GM19240 (cell line): ENCODE measurements at regions not wholly inside any gene's neighbourhood (a gene's known extent, or its start where the extent isn't known, plus 50 kb on each side); places are given as distances from the start of the nearest gene placed in this dataset.

Source experiments
- DNase-seq: peaks from one replicate; pipeline ENCODE4 v3.0.0; 2011; ENCODE audit warnings: low spot score; ENCODE audit not compliant: insufficient read length

DNA sequence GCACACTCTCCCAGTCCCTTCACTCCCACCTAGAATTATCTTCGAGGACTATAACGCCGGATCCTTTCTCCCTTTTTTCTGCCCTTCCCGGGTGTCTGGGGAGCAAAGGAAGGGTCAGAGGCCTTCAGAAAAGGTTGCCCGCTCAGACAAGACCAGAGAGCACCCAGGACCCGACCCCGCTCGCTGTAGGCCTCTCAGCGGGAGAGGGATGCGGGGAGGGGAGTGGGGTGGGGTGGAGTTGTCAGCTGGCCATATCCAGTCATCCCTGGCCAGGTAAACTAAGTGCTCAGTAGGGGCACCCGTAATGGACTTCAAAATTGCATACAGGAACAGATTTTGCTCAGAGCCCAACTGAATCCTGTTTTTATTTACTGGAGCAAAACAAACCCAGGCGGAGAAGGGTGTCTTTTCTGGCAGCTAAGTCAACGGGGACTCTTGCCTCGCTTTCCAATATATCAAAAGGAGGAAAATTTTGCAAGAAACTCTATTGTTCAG is 65.0 kb downstream of the NOL4 start:
- no peak for DNase-seq

DNA sequence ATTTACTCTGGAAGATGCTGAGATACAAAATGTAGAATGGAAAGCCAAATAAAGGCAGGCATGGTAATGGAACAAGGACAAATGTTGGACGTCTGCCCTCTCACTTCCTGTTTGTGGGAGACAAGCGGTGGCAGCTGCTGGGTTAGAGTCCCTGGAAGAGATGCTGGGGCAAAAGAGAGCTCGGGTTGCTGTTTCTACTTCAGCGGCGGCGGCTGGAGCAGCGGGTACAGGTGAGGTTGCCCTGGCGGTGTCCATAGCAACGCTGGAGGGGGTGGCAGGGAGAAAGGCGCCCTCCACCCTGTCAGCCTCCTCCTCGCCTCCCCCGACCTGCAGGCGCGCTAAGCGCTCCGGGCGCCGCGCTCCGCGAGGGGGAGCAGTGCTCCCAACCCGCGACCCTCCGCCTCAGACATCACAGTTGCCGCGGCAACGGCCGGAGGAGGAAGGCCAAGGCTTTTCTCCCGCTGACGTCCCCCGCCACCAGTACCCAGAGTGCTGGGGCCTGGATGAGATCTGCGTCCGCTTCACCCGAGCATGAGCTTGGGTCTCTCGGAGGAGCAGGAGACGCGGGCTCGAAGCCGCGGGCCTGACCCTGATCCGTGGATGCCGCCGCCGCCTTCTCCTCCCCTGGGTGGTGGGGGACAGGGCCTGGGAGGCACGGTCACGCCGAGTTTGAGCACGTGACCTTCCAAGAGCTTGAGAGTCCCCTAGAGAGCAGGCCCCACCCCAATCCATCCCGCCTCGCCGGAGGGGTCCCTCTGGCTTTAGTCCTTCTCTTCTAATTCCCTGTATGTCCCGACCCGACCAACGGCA is 65.6 kb downstream of the NOL4 start:
- DNase-seq: no peak

DNA sequence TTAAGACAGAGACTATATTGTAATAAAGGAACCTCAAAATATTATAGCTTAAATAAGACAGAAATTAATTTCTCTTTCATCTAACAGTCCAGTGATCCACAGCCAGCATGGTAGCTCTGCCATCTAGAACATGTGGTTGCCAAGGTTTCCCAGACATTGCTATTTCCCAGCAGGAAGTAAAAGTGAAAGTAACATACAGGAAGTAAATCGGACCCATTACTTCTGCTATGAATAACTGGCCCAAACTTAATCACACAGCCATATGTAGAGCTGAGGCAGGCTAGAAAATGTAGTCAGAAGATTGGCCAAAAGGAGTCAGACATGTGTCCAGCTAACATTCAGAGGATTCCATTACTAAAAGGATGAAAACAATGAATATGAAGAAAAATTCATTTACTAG is 71.0 kb downstream of the NOL4 start:
- DNase-seq: no peak

DNA sequence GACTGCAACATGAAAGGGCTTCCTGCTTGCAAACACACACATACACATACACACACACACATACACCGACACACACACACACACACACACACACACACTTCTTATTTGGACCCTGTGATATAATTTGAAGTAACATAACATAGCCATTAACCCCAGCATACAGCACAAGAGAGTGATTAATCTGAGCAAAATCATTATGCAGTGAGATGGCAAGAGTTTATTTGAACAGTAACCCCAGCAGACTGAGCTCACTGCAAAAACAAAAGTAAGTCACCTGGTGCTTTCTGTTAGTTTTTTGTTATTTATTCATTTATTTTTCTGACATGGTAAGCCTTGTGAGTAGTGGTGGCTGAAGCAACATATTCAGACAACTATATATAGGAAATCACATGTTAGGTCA is 93.7 kb downstream of the NOL4 start:
- DNase-seq: no peak

DNA sequence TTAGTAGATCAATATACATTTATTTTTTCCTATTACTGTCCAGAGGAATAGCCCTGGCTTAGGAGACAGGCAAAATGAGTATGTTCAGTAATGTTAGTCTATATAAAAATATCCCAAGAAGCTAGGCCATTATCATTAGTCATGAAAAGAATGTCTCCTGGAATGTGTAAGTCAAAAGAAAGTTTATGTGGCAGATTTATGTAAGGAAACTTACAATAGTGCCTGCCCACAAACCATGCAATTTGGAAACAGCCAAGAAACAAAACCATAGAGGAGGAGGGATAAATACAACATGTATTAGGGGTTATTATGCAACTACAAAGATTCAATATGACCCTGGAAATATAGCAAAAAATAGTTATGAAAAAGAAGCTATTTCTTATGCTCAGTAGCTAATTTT is 96.3 kb downstream of the NOL4 start:
- DNase-seq: no peak

DNA sequence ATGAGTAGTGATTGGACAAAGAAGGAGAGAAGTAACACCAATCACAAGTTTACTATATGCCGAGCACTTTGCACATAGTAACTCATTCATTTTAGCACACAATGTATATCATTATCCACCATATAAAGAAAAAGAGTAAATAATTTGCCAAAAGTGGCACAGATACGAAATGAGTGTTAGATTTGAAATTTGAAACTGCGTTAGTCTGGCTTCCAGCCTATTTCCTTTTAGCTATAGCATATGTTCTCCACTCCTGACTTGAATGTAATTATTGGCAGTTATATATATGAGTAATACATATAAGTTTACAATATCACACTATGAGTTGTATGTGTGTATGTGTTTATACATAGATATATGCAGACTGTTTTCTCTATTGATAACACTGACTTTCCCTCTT is 98.6 kb downstream of the NOL4 start:
- no peak for DNase-seq

DNA sequence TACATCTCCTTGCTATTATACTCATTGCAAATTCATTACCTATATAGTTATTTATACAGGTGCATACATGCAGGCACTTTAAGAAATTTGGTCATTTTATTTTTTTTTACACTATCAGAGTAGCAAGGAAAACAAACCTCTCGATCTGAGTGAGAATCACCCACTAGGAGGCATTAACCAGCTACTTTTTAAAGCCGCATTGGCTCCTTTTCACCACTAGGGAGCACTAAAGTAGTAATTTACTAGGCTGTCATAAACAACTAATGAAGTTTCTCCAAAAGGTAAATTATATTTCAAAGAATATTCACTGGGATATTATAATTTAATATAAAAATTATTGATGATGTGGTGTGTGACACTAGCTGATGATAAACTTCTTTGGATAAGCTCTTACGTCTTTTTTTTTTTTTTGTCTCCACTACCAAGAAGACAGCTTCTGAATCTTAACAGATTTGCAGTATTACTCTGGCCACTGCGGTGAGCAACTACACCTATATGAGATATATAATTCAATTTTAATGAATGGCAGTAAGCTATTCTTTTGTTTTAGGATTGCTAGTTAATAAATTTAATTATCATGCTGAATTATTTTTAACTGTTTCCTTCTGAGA is 101.9 kb downstream of the NOL4 start:
- no peak for DNase-seq

DNA sequence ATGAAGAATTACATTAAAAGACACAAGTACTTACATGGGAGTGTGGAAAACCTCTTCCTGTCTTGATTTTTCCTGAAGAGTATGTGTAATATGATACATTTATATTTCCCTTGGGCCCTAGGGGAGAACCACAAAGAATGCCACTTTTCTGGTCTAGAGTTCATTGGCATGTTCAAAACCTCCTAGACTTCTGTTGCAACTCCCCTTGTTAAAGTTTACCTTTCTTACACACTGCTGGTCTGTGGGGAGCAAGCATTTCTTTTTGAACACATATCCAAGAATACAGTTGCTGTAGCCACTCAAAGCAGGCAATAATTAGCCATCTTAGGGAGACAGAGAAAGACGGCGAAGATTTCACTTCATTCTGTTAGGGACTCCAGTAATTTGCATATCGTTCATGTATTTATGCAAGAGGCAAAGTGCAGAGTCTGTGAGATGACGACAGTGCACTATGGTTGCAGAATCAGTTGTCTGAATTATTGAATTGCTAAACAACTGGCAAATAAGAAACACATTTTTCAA is 103.5 kb downstream of the NOL4 start:
- DNase-seq: no peak

DNA sequence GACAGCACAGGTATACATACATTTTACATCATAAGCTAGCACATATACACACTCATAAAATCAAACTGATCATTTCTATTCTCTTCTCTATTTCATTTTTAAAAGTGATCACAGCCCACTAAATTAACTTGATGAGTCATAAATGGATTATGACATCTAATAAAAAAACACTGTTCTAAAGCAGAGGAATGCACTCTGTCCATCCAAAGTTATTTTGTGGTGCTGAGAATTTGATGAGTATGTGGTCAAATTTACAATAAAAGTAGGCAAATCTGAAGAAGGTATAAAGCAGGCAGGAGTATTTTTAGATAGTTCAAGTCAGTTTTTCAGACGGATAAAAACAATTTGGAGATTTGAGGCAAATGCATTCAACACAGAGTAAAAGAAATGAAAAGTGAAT is 104.4 kb downstream of the NOL4 start:
- DNase-seq: no peak

DNA sequence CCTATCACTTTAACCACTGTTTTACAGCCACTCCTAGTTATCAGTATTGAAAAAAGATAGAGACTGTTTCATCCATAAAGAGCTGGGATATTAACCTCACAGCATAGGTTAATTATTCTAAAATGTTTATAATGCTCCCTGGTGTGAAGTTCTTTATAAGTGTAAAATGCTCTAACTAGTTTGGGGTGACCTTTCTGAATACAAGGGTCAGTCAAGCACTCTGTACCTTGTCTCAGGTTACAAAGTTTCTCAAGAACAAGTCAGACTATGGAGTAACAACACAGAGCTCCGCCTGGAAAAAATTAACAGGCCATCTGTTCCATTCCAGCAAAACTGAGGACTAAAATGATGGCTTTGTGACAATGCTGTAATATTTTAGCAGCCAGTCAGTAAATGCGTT is 107.4 kb downstream of the NOL4 start:
- no peak for DNase-seq

DNA sequence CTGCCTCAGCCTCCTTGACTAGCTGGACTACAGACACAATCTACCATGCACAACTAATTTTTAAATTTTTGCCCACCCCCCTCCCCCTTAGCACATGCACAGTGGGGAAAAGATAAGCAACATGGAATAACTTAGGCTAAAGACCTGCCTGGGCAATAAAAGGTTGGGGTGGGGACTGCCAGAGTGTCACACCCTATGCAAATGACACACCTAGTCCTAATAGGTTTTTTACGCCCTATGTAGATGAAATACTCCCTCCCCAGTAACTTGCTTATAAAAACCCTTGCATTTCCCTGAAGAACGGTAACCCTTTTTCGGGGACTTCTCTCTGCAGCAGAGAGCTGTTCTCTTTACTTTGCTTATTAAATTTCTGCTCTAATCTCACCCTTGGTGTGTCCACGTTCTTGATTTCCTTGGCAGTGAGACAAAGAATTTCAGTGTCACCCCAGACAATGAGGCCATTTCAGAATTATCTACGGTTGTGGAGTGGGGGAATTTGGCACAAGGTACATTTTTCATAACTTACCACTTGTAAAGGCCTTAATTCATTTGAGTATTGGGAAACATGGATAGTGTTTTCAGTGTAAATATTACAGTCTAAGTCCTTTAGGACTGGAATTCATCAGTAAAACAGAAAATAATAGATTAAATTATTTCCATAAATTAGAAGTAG is 109.2 kb downstream of the NOL4 start:
- no peak for DNase-seq

DNA sequence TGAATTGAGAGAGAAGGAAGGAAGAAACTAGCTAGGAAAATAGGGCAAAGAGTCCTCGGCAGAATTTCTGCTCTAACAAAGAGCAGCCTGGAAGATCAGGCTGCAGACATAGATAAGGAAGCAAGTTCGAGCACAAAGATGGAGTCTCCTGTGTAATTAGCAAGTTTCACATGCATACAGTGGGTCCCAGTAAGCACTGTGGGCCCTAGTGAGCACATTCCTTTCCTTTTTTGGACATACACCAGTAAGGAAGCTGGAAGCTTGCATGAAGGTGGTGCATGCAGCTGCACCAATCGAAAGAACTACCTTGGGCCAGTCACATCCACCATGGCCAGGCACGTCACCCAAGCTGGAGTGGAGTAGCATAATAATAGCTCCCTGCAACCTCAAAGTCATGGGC is 109.7 kb downstream of the NOL4 start:
- no peak for DNase-seq

DNA sequence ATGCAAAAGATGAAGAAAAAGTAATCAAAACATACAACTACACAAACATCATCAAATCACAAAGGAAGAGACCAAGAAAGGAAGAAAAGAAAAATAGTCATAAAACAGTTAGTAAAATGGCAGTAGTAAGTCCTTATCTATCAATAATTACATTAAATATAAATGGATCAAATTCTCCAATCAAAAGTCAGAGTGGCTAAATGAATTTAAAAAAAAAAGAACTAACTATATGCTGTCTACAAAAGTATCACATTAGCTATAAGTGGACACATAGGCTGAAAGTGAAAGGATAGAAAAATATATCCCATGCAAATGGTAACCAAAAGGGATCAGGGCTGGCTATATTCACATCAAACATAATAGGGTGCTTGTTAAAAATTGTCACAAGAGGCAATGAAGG is 116.5 kb downstream of the NOL4 start:
- no peak for DNase-seq

DNA sequence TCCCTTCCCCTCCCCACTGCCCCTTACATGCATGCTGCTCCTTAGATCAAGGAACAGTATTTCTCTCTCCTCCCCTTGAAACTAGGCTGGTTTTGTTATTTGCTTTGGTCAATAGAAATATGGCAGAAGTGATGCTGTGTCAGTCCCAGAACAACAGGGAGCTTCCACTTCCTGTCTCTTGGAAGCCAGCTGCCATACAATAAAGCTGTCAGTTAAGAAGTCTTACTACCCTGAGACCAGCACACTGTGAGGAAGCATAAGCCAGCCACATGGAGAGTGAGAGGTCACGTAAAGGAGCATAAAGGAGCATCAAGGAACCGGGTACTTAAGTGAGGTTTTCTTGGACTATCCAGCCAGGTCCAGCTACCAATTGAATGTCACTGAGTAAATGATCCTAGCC is 126.6 kb downstream of the NOL4 start:
- no peak for DNase-seq

DNA sequence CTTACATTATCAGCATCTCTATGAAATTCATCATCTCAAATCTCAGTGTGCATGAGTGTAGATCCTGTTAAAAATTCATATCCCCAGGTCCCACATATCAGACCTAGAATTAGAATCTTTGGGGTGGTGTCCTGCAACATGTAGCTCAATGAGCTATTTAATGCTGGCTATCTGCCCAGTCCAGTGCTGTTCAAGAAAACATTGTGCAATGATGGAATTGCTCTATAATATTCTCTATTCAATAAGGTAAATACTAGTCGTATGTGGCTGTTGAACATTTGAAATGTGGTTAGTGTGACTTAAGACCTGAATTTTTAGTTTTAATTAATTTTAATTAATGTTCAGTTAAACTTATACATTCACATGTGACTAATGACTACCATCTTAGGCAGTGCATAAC is 127.4 kb downstream of the NOL4 start:
- no peak for DNase-seq

DNA sequence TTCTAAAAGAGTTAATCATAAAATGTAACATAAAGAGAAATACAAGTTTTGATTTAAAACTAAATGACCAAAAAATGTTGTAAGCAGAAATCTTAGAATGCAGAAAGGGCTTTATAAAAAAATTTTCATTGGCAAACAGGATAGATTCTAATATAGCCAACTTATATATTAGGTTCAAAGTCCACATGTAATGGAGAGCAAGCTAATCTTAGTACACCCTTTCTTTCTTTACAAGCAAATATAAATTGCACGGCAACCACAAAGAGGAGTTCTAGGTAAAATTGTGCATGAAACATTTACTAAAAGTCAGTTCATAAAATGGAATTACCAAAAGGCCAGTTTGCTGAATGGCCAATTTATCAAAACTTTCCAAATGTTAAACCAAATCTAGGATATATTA is 130.6 kb downstream of the NOL4 start:
- no peak for DNase-seq

DNA sequence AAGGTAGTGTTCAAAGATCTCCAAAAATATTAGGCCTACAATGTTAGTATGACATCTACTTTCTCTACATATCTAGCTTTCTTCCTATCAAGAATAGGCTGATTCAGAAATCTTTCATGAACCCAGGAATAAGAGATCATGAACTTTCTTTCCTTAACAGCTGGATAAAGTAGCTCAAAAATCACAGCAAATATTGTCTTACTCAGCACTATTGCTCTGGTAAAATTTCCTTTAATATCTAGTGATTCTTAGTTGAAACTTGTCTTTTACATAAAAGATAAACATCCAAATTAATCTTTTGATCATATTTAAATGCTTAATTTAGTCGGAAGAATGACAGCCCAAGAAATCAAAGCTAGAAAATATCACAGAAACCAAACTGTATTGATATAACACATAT is 131.9 kb downstream of the NOL4 start:
- no peak for DNase-seq

DNA sequence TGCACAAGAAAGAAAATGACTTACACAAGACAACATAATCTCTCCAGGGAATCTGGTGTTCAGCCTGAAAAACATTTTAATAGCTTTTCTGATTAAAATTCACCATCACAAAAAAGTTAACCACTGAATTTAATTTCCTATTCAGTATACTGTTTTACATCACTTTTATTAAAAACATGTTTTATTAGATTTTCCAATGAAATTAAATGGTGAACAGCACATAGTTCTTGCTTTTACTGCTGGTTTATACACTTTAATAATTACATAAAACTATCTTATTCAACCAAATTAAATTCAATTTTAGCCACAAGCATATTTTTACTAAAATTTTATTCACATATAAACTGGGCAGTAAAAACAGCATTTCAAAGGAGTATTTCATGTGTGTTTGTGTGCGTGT is 138.3 kb downstream of the NOL4 start:
- DNase-seq: no peak

DNA sequence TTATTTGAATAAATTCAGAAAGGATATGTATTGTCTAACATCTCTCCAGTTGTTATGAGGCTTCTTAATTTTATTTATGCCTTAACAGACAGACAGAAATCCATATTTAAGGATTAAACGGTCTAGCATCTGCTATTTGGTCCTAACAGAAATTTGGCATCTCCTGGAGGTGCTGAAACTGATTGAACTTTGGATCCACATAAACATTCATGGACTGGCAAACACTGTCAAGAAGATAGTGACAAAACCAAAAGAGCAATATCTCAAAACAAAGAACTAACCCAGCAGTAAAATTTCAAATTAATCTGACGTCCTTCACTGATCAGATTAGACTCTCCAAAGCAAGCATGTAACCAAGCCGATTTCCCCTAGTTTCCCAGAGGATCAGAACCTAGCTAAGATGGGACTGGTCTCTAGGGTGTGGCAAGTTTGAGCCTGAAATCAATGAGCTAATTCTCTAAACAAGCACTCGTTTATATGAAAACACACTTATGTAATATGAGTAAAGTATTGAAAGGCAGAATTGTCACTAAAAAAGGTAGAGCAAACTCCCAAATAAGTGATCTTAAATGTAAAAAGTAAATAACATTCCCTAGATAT is 139.5 kb downstream of the NOL4 start:
- no peak for DNase-seq

DNA sequence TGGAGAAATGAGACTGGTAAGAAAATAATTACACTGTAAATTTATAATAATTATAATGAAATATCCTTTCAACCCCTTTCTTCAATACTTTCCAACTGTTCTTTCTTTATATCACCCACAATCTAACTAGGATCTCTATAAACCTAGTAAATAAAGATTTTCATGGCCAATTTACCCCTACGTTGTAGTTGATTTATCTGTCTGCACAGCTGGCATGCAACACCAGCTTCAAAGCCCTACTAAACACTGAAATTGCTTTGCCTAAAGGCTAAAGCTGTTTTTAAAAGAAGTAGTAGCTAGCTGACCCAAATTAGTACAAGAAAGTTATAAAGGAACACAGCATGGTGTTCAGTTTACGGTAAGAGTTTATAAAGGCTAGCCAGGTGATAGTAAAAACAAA is 140.1 kb downstream of the NOL4 start:
- no peak for DNase-seq

DNA sequence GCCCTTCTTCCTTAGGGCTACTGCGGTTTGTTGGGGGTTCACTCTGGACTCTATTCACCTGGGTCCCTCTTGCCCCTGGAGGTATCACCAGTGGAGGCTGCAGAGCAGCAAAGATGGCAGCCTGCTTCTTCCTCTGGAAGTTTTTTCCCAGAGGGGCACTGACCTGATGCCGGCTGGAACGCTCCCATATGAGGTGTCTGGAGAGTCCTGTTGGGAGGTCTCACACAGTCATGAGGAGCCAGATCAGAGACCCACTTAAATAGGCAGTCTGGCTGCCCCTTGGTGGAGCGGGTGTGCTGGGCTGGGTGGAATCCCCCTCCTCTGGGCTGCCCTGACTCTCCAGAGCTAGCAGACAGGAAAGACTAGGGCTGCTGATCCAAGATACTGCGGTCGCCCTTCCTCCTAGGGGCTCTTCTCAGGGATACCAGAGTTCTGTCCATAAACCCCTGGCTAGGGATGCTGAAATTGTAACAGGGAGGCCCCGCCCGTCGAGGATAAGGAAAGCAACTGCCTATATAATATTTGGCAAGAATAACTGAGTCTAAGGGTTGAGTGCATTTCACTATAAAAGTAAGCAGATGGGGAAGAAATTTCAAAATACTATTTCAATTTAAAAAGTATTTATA is 140.7 kb downstream of the NOL4 start:
- DNase-seq: no peak

DNA sequence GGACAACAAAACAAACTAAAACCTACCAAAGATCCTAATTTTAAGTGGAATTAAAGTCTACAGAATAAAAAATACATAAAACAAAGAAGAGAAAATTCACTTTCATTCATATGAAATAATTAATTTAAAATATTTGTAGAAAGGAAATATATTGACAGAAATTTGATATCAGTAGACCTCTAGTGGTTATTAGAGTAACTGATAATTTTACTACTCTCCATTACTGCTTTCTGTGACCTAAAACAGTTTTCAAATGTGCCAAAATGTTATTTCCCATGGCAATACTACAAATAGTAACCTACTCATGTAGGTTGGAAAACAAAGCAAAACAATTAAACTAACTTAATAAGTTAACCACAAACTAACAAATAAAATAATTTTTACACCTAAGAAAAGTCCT is 147.1 kb downstream of the NOL4 start:
- no peak for DNase-seq
